ENCODE measurements at regions not wholly inside any gene's neighbourhood (a gene's known extent, or its start where the extent isn't known, plus 50 kb on each side); places are given as distances from the start of the nearest gene placed in this dataset.
A peak's percentile ranks its signal among the peaks of the same experiment; 100 is the strongest.

- no peak overlapping the region for H3K27ac ChIP-seq
- TF ChIP-seq CTCF (IDR thresholded peaks at IDR 0.05 in 4 of 5, conservative IDR thresholded peaks at IDR 0.05 in 1 of 5), result no peak
- TF ChIP-seq POLR2A (IDR thresholded peaks at IDR 0.05), result no peak
- H3K4me3 ChIP-seq, result no peak overlapping the region
- ATAC-seq (no peak), DNase-seq (no peak)
- H3K4me1 ChIP-seq, result peaks cover 9 to 21% of the 10 kb centered on the region in 2 donors
- intact Hi-C loops (cut with DNase I; ENCODE audit: low total_unique reads), result loop anchor here (2.0 kb wide), 1 partner anchor 59 kb away; no protein-coding TSS in a partner anchor
- no peaks in the 10 kb centered on the region for H3K9me3 ChIP-seq
- no peaks in the 10 kb centered on the region for H3K27me3 ChIP-seq
- H3K36me3 ChIP-seq, result no peaks in the 10 kb centered on the region
- in situ Hi-C loops (cut with MboI; ENCODE audit: low sequenced_read_pairs in 4 of 4), result no loop called here
Observed at GRCh38 chr16:85475691-85476300, 137.3 kb upstream of the GSE1 start.

- H3K27ac ChIP-seq, result no peak overlapping the region
- DNase-seq (no peak), ATAC-seq (no peak)
- no peak overlapping the region for H3K4me3 ChIP-seq
- peaks cover 9 to 21% of the 10 kb centered on the region in 2 donors for H3K4me1 ChIP-seq
- H3K27me3 ChIP-seq, result no peaks in the 10 kb centered on the region
- in situ Hi-C loops (cut with MboI; ENCODE audit: low sequenced_read_pairs in 4 of 4) (no loop called here), intact Hi-C loops (cut with DNase I; ENCODE audit: low total_unique reads) (no loop called here)
- no peaks in the 10 kb centered on the region for H3K36me3 ChIP-seq
- H3K9me3 ChIP-seq, result no peaks in the 10 kb centered on the region
- TF ChIP-seq POLR2A (IDR thresholded peaks at IDR 0.05) (no peak), CTCF (IDR thresholded peaks at IDR 0.05 in 4 of 5, conservative IDR thresholded peaks at IDR 0.05 in 1 of 5) (no peak)
Observed at GRCh38 chr16:85476389-85476788, 136.7 kb upstream of the GSE1 start.

- Histone ChIP-seq H3K36me3 (no peaks in the 10 kb centered on the region), H3K27ac (no peak overlapping the region), H3K9me3 (no peaks in the 10 kb centered on the region), H3K27me3 (no peaks in the 10 kb centered on the region), H3K4me3 (no peak overlapping the region), H3K4me1 (peaks cover 9 to 21% of the 10 kb centered on the region in 2 donors)
- DNase-seq (no peak), ATAC-seq (no peak)
- in situ Hi-C loops (cut with MboI; ENCODE audit: low sequenced_read_pairs in 4 of 4) (no loop called here), intact Hi-C loops (cut with DNase I; ENCODE audit: low total_unique reads) (no loop called here)
- TF ChIP-seq POLR2A (IDR thresholded peaks at IDR 0.05) (no peak), CTCF (IDR thresholded peaks at IDR 0.05 in 4 of 5, conservative IDR thresholded peaks at IDR 0.05 in 1 of 5) (no peak)
Observed at GRCh38 chr16:85477801-85478363, 135.2 kb upstream of the GSE1 start.

- no peak overlapping the region for H3K4me3 ChIP-seq
- no peak for TF ChIP-seq POLR2A (IDR thresholded peaks at IDR 0.05)
- TF ChIP-seq CTCF (IDR thresholded peaks at IDR 0.05 in 4 of 5, conservative IDR thresholded peaks at IDR 0.05 in 1 of 5), result no peak
- intact Hi-C loops (cut with DNase I; ENCODE audit: low total_unique reads) (no loop called here), in situ Hi-C loops (cut with MboI; ENCODE audit: low sequenced_read_pairs in 4 of 4) (no loop called here)
- no peaks in the 10 kb centered on the region for H3K36me3 ChIP-seq
- peaks cover 0 to 3% of the 10 kb centered on the region in 2 donors for H3K4me1 ChIP-seq
- H3K27me3 ChIP-seq, result no peaks in the 10 kb centered on the region
- no peaks in the 10 kb centered on the region for H3K9me3 ChIP-seq
- ATAC-seq (peak; percentile 31 to 48), DNase-seq (no peak)
- H3K27ac ChIP-seq, result peak overlapping the region in 1 of 4 donors; percentile 57
Observed at GRCh38 chr16:85479972-85480726, 133.0 kb upstream of the GSE1 start.
